LNCaP clone FGC (cell line): ENCODE measurements at regions not wholly inside any gene's neighbourhood (a gene's known extent, or its start where the extent isn't known, plus 50 kb on each side); places are given as distances from the start of the nearest gene placed in this dataset.

ENCODE experiments used
- DNase-seq: peaks from one replicate; pipeline ENCODE4 v3.0.0-alpha.2; 2011; ENCODE audit warnings: low read depth
- H3K4me3 ChIP-seq: 2 replicates; pipeline ENCODE4 v1.5.1; 2011; ENCODE audit warnings: mild to moderate bottlenecking, low read depth, low read length, control low read depth
- TF ChIP-seq, protein P1 (sequence below): IDR thresholded peaks from 2 replicates; pipeline ENCODE4 v1.5.1; 2012; ENCODE audit warnings: mild to moderate bottlenecking; ENCODE audit not compliant: control insufficient read depth, insufficient read depth; ENCODE audit errors: extremely low read depth

DNA sequence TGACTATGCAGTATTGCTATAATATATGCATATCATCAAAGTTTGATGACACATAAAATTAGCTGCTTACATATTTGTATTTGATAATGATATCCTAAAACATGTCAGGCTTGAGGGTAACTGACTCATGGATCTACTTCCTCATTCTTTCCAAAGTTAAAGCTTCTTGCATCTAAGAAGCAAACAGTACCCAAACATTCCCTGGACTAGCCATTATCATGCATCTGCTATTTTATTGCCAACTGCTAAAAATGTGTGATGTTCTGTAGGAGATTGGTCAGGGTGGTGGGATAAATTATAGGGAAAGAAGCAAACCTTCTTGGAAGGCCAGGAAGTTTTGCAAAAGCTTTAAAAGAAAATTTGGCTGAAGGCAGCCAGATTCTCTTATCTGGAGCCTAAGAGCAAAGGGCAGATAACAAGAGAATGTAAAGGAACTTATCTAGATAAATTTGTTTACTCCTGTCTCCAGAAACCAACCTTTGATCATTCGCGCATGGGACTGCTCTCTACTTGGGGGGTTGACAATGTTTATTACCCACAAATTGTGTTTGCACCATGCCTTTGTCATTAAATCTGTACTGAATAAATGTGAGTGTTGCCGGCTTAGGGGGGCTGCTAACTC is 604.1 kb upstream of the TLE4 start:
- DNase-seq, result no peak
- TF ChIP-seq, protein P1, sequence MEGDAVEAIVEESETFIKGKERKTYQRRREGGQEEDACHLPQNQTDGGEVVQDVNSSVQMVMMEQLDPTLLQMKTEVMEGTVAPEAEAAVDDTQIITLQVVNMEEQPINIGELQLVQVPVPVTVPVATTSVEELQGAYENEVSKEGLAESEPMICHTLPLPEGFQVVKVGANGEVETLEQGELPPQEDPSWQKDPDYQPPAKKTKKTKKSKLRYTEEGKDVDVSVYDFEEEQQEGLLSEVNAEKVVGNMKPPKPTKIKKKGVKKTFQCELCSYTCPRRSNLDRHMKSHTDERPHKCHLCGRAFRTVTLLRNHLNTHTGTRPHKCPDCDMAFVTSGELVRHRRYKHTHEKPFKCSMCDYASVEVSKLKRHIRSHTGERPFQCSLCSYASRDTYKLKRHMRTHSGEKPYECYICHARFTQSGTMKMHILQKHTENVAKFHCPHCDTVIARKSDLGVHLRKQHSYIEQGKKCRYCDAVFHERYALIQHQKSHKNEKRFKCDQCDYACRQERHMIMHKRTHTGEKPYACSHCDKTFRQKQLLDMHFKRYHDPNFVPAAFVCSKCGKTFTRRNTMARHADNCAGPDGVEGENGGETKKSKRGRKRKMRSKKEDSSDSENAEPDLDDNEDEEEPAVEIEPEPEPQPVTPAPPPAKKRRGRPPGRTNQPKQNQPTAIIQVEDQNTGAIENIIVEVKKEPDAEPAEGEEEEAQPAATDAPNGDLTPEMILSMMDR, result no peak
- H3K4me3 ChIP-seq, result no peak overlapping the region

DNA sequence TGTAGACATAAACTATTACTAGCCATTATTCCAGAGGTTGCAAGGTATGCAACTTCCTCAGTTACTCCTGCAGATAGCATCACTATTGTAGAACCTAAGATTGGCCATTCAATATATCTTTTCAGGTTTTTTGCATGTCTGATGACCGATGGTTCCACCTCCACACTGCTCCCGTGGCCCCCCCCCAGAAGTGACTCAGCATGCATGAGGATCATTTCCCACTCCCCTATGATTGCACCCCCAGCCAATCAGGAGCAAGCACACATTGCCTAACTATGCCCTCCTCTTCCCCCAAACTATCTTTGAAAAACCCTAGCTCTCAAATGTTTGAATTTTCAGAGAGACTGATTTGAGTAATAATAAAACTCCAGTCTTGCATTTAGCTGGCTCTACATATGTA is 601.4 kb upstream of the TLE4 start:
- no peak for DNase-seq
- no peak overlapping the region for H3K4me3 ChIP-seq
- TF ChIP-seq, protein P1, result no peak

DNA sequence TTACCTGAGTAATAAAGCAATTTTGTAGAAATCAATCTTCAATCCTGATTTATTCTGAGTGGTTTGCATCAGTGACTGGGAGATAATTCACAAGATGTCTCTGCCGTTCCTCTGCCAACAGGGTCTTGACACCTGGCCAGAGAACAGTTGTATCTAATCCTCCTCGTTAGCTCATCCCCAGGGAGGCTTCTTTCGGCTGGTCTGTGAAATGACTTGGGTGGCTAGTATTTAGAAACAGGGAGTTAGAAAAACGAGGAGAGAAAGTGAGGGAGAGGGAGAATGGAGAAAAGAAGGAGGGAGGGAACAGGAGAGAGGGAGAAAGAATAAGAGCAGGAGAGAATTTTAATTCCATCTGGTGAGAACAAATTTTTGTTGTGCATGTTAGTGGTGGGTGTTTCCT is 600.2 kb upstream of the TLE4 start:
- TF ChIP-seq, protein P1, result no peak
- DNase-seq, result no peak
- no peak overlapping the region for H3K4me3 ChIP-seq

DNA sequence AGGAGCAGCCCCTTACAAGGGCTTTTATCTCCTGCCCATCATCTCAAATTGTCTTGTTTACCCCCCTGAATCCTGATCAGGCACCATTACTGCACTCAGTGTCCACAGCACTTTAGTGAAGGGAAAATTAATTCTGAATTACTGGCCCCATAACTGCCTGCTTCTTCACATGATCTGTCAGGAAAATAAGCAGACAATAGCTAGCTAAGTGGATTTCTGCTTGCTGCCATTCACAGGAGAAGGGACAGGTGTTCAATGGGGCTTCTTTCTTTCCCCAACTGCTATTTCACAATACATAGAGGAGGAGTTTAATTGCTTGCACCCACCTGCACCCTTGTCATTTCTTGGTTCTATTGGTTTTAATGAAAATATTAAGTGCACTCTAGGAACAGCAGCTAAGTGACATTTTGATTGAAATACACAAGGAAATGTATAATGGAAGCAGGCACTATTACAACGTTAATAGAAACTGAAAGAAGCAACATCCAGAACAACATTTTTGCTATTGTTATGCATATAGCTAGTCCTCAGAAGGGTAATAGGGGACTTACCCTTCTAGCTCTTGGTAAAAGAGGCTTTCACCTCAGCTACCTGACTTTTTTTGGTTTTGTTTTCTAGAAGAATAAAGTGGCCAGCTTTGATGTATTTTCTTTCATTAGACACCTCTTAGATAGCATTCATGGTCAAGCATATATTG is 599.3 kb upstream of the TLE4 start:
- TF ChIP-seq, protein P1, result no peak
- no peak overlapping the region for H3K4me3 ChIP-seq
- no peak for DNase-seq

DNA sequence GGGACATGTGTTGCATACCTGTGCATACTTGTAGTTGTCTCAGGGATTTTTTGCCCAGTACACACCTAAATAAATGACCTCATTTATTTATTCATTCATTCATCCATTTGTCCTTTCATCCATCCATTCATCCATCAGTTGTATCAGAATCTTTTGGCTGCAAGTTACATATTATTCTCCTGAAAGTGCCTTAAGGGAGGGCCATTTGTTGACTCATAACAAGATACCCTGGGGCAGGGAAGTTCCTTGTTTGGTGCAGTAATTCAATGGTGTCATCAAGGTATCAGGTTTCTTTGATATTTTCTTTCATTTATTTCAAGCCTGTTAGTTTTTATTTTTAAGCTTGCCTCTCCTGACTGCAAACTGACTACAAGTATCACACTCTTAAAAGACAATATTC is 597.9 kb upstream of the TLE4 start:
- TF ChIP-seq, protein P1, result no peak
- no peak overlapping the region for H3K4me3 ChIP-seq
- no peak for DNase-seq

DNA sequence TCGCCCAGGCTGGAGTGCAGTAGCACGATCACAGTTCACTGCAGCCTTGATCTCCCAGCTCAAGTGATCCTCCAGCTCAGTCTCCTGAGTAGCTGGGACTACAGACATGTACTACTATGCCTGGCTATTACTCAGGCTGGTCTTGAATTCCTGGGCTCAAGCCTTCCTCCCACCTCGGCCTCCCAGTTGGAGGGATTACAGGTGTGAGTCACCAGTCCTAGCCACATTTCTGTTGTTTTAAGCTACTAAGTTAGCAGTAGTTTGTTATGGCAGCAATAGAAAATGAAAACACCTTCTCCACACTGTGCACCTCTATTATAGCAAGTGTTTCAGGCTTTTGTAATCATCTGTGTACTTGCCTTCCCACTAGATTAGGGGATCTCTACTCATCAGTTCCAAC is 588.9 kb upstream of the TLE4 start:
- TF ChIP-seq, protein P1, result no peak
- H3K4me3 ChIP-seq, result no peak overlapping the region
- DNase-seq, result no peak
